DND-41 (cell line): ENCODE measurements at regions not wholly inside any gene's neighbourhood (a gene's known extent, or its start where the extent isn't known, plus 50 kb on each side); places are given as distances from the start of the nearest gene placed in this dataset.

Experiments
- CTCF ChIP-seq: IDR thresholded peaks from 2 replicates; pipeline ENCODE4 v1.5.1; 2012; ENCODE audit warnings: borderline replicate concordance, low read length, moderate library complexity, mild to moderate bottlenecking; ENCODE audit not compliant: poor library complexity, severe bottlenecking; ENCODE audit errors: extremely low read depth
- EZH2 ChIP-seq: IDR thresholded peaks from 3 replicates; pipeline ENCODE4 v1.6.1; 2012; ENCODE audit warnings: borderline replicate concordance, low read depth, mild to moderate bottlenecking, moderate library complexity, low read length, inconsistent platforms; ENCODE audit not compliant: severe bottlenecking

GRCh38 chr3:159263750-159264553, 462.1 kb downstream of the MFSD1 start:
- peak; percentile 67 for TF ChIP-seq CTCF
- TF ChIP-seq EZH2: no peak
